Activated T-cell treated with anti-CD3 and anti-CD28 coated beads, Interleukin-2, amount 50 U/mL, for 1 hour (primary cell): ENCODE measurements at regions not wholly inside any gene's neighbourhood (a gene's known extent, or its start where the extent isn't known, plus 50 kb on each side); places are given as distances from the start of the nearest gene placed in this dataset.

Experiments used
- DNase-seq: peaks from one replicate; pipeline ENCODE4 v3.0.0-alpha.2; 2020

- DNase-seq = no peak
Observed at GRCh38 chr5:141777711-141778110, 95.7 kb upstream of the ARAP3 start.

- DNase-seq = no peak
Observed at GRCh38 chr5:141777130-141777529, 95.1 kb upstream of the ARAP3 start.

- DNase-seq = no peak
Observed at GRCh38 chr5:141773779-141774562, 91.9 kb upstream of the ARAP3 start.

- no peak for DNase-seq
Observed at GRCh38 chr5:141772281-141772680, 90.3 kb upstream of the ARAP3 start.

GRCh38 chr5:141771562-141771961, 89.5 kb upstream of the ARAP3 start:
- DNase-seq = no peak

- DNase-seq = no peak
Observed at GRCh38 chr5:141771031-141771430, 89.0 kb upstream of the ARAP3 start.

- no peak for DNase-seq
Observed at GRCh38 chr5:141769671-141770070, 87.6 kb upstream of the ARAP3 start.

GRCh38 chr5:141767671-141768070, 85.6 kb upstream of the ARAP3 start:
- DNase-seq = no peak

- no peak for DNase-seq
Observed at GRCh38 chr5:141765896-141766551, 84.0 kb upstream of the ARAP3 start.

- no peak for DNase-seq
Observed at GRCh38 chr5:141763541-141763940, 81.5 kb upstream of the ARAP3 start.

- DNase-seq = no peak
Observed at GRCh38 chr5:141762790-141763368, 80.8 kb upstream of the ARAP3 start.

- no peak for DNase-seq
Observed at GRCh38 chr5:141762316-141762715, 80.3 kb upstream of the ARAP3 start.

- DNase-seq = no peak
Observed at GRCh38 chr5:141760753-141761152, 78.7 kb upstream of the ARAP3 start.

- DNase-seq = no peak
Observed at GRCh38 chr5:141760193-141760592, 78.2 kb upstream of the ARAP3 start.

- DNase-seq = no peak
Observed at GRCh38 chr5:141758310-141758998, 76.4 kb upstream of the ARAP3 start.

- DNase-seq = no peak
Observed at GRCh38 chr5:141757402-141757801, 75.4 kb upstream of the ARAP3 start.

GRCh38 chr5:141756196-141756595, 74.2 kb upstream of the ARAP3 start:
- no peak for DNase-seq

- DNase-seq = no peak
Observed at GRCh38 chr5:141753971-141754713, 72.1 kb upstream of the ARAP3 start.

GRCh38 chr5:141753143-141753970, 71.3 kb upstream of the ARAP3 start:
- DNase-seq = no peak

- DNase-seq = no peak
Observed at GRCh38 chr5:141747152-141748141, 65.4 kb upstream of the ARAP3 start.

- DNase-seq = no peak
Observed at GRCh38 chr5:141746395-141746794, 64.4 kb upstream of the ARAP3 start.
